ENCODE measurements at regions not wholly inside any gene's neighbourhood (a gene's known extent, or its start where the extent isn't known, plus 50 kb on each side); places are given as distances from the start of the nearest gene placed in this dataset.

DNA sequence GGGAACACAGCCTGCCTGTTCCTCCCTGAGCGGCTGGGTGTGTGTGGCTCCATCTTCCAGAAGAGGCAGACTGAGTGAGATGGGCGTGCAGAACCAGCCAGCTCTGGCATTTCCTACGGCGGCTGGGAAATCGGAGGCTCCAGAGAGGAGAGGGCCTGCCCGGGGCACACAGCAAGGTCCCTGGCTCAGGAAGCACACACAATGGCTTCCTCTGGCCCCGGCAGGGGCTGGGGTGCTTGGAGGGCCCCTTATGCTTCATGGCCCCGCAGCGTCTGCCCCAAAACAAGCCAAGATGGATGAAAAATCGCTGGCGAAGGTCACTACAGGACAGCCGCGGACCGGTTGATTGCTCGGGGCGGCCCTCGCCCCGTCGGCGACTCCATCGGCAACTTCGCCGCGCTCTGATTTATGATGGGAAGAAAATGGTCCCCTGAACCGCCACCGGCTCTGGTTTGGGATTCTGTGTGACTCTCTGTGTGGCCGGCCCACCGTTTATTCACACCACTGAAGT lies 191.5 kb upstream of the C14orf180 start:
- TF ChIP-seq ZNF394 (tag by site-specific recombination; IDR thresholded peaks at IDR 0.05; ENCODE audit: borderline replicate concordance) (no peak), KLF1 (tag by site-specific recombination; IDR thresholded peaks at IDR 0.05) (no peak), ZEB2 (tag by site-specific recombination; IDR thresholded peaks at IDR 0.05) (no peak), ZBTB21 (tag by site-specific recombination; IDR thresholded peaks at IDR 0.05) (no peak)
- TF ChIP-seq, protein P1, sequence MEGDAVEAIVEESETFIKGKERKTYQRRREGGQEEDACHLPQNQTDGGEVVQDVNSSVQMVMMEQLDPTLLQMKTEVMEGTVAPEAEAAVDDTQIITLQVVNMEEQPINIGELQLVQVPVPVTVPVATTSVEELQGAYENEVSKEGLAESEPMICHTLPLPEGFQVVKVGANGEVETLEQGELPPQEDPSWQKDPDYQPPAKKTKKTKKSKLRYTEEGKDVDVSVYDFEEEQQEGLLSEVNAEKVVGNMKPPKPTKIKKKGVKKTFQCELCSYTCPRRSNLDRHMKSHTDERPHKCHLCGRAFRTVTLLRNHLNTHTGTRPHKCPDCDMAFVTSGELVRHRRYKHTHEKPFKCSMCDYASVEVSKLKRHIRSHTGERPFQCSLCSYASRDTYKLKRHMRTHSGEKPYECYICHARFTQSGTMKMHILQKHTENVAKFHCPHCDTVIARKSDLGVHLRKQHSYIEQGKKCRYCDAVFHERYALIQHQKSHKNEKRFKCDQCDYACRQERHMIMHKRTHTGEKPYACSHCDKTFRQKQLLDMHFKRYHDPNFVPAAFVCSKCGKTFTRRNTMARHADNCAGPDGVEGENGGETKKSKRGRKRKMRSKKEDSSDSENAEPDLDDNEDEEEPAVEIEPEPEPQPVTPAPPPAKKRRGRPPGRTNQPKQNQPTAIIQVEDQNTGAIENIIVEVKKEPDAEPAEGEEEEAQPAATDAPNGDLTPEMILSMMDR (tag by site-specific recombination; IDR thresholded peaks at IDR 0.05): no peak
- TF ChIP-seq, protein P2, sequence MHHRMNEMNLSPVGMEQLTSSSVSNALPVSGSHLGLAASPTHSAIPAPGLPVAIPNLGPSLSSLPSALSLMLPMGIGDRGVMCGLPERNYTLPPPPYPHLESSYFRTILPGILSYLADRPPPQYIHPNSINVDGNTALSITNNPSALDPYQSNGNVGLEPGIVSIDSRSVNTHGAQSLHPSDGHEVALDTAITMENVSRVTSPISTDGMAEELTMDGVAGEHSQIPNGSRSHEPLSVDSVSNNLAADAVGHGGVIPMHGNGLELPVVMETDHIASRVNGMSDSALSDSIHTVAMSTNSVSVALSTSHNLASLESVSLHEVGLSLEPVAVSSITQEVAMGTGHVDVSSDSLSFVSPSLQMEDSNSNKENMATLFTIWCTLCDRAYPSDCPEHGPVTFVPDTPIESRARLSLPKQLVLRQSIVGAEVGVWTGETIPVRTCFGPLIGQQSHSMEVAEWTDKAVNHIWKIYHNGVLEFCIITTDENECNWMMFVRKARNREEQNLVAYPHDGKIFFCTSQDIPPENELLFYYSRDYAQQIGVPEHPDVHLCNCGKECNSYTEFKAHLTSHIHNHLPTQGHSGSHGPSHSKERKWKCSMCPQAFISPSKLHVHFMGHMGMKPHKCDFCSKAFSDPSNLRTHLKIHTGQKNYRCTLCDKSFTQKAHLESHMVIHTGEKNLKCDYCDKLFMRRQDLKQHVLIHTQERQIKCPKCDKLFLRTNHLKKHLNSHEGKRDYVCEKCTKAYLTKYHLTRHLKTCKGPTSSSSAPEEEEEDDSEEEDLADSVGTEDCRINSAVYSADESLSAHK (tag by site-specific recombination; IDR thresholded peaks at IDR 0.05): no peak

Data from HEK293 (cell line).